Esophagus (tissue), 2 donors: ENCODE measurements at regions not wholly inside any gene's neighbourhood (a gene's known extent, or its start where the extent isn't known, plus 50 kb on each side); places are given as distances from the start of the nearest gene placed in this dataset.

ENCODE experiments used
- H3K27ac ChIP-seq, 2 donors: one replicate each; pipeline ENCODE4 v1.5.1; 2013; ENCODE audit warnings: low read depth in 2 of 2, mild to moderate bottlenecking in 2 of 2, inconsistent platforms in 1 of 2, low read length in 1 of 2, moderate library complexity in 1 of 2
- H3K27me3 ChIP-seq, 2 donors: one replicate each; pipeline ENCODE4 v1.6.1; 2013; ENCODE audit warnings: low read length in 2 of 2, control low read depth in 1 of 2, mild to moderate bottlenecking in 1 of 2; ENCODE audit not compliant: insufficient read depth in 2 of 2, control insufficient read depth in 1 of 2
- H3K36me3 ChIP-seq, 2 donors: one replicate each; pipeline ENCODE4 v1.6.1; 2013; ENCODE audit warnings: low read length in 1 of 2; ENCODE audit not compliant: control insufficient read depth in 2 of 2, insufficient read depth in 2 of 2
- H3K4me1 ChIP-seq, 2 donors: one replicate each; pipeline ENCODE4 v1.6.1; 2013; ENCODE audit warnings: low read length in 1 of 2; ENCODE audit not compliant: control insufficient read depth in 2 of 2, insufficient read depth in 2 of 2
- H3K4me3 ChIP-seq, 2 donors: one replicate each; pipeline ENCODE4 v1.5.1; 2013; ENCODE audit warnings: low read length in 2 of 2, mild to moderate bottlenecking in 2 of 2, low read depth in 1 of 2, moderate library complexity in 1 of 2
- H3K9me3 ChIP-seq, 2 donors: one replicate each; pipeline ENCODE4 v1.6.1; 2013; ENCODE audit warnings: mild to moderate bottlenecking in 2 of 2, low read depth in 1 of 2, low read length in 1 of 2, moderate library complexity in 1 of 2; ENCODE audit not compliant: control insufficient read depth in 2 of 2, insufficient read depth in 1 of 2
- WGBS, 2 donors: extraction: QIAGEN DNeasy Blood & Tissue Kit; methylation state at CpG; one replicate each; pipeline ENCODE4 v1.1.7; 2013; 5-methylcytosine and 5-hydroxymethylcytosine counted together
- donor health status: healthy with polysubstance abuse.
- donor health status: Bipolar disorder and iron deficiency.

- Histone ChIP-seq H3K36me3 (no peaks in the 10 kb centered on the region), H3K27ac (peak overlapping the region in 1 of 2 donors; percentile 13), H3K4me3 (no peak overlapping the region), H3K4me1 (peaks cover 0 to 3% of the 10 kb centered on the region in 2 donors), H3K27me3 (no peaks in the 10 kb centered on the region), H3K9me3 (no peaks in the 10 kb centered on the region)
- 68 to 78% methylated on average over 5 of the region's 5 CpGs for WGBS, 2 donors
Measured at GRCh38 chr5:58403822-58404433, 56.0 kb downstream of the PLK2 start.

- H3K36me3 ChIP-seq = no peaks in the 10 kb centered on the region
- H3K4me3 ChIP-seq = no peak overlapping the region
- WGBS, 2 donors = 74 to 86% methylated on average over 2 of the region's 2 CpGs
- no peak overlapping the region for H3K27ac ChIP-seq
- H3K4me1 ChIP-seq = no peaks in the 10 kb centered on the region
- no peaks in the 10 kb centered on the region for H3K9me3 ChIP-seq
- no peaks in the 10 kb centered on the region for H3K27me3 ChIP-seq
Measured at GRCh38 chr5:58401701-58402100, 58.2 kb downstream of the PLK2 start.

GRCh38 chr5:58400737-58401136, 59.1 kb downstream of the PLK2 start:
- Histone ChIP-seq H3K27me3 (no peaks in the 10 kb centered on the region), H3K27ac (no peak overlapping the region), H3K9me3 (no peaks in the 10 kb centered on the region), H3K36me3 (no peaks in the 10 kb centered on the region), H3K4me3 (no peak overlapping the region), H3K4me1 (no peaks in the 10 kb centered on the region)
- 82 to 85% methylated on average over 2 of the region's 2 CpGs for WGBS, 2 donors

GRCh38 chr5:58399951-58400350, 59.9 kb downstream of the PLK2 start:
- Histone ChIP-seq H3K4me1 (no peaks in the 10 kb centered on the region), H3K36me3 (no peaks in the 10 kb centered on the region), H3K4me3 (no peak overlapping the region), H3K27me3 (no peaks in the 10 kb centered on the region), H3K27ac (no peak overlapping the region), H3K9me3 (no peaks in the 10 kb centered on the region)
- 95% methylated on average over 1 of the region's 1 CpG for WGBS, 2 donors

GRCh38 chr5:58394339-58394738, 65.5 kb downstream of the PLK2 start:
- Histone ChIP-seq H3K27me3 (no peaks in the 10 kb centered on the region), H3K36me3 (no peaks in the 10 kb centered on the region), H3K4me1 (no peaks in the 10 kb centered on the region), H3K4me3 (no peak overlapping the region), H3K27ac (no peak overlapping the region), H3K9me3 (no peaks in the 10 kb centered on the region)
- WGBS, 2 donors = 66 to 71% methylated on average over 2 of the region's 2 CpGs

- WGBS, 2 donors = 59 to 62% methylated on average over 5 of the region's 5 CpGs
Measured at GRCh38 chr5:58393716-58394115, 66.2 kb downstream of the PLK2 start.

GRCh38 chr5:58392496-58392895, 67.4 kb downstream of the PLK2 start:
- 84 to 89% methylated on average over 4 of the region's 4 CpGs for WGBS, 2 donors
- Histone ChIP-seq H3K9me3 (no peaks in the 10 kb centered on the region), H3K4me1 (no peaks in the 10 kb centered on the region), H3K27ac (no peak overlapping the region), H3K36me3 (no peaks in the 10 kb centered on the region), H3K4me3 (no peak overlapping the region), H3K27me3 (no peaks in the 10 kb centered on the region)

More at GRCh38 chr5:58393716-58394115, 66.2 kb downstream of the PLK2 start:
- Histone ChIP-seq H3K36me3 (no peaks in the 10 kb centered on the region), H3K4me3 (no peak overlapping the region), H3K9me3 (no peaks in the 10 kb centered on the region), H3K27ac (no peak overlapping the region), H3K4me1 (no peaks in the 10 kb centered on the region), H3K27me3 (no peaks in the 10 kb centered on the region)

GRCh38 chr5:58383448-58383847, 76.4 kb downstream of the PLK2 start:
- Histone ChIP-seq H3K4me1 (no peaks in the 10 kb centered on the region), H3K27ac (no peak overlapping the region), H3K4me3 (no peak overlapping the region), H3K9me3 (no peaks in the 10 kb centered on the region), H3K27me3 (no peaks in the 10 kb centered on the region), H3K36me3 (no peaks in the 10 kb centered on the region)
- 66 to 70% methylated on average over 2 of the region's 2 CpGs for WGBS, 2 donors

- WGBS, 2 donors = 86 to 87% methylated on average over 4 of the region's 4 CpGs
- H3K4me3 ChIP-seq = no peak overlapping the region
- no peaks in the 10 kb centered on the region for H3K9me3 ChIP-seq
- H3K4me1 ChIP-seq = no peaks in the 10 kb centered on the region
- H3K27me3 ChIP-seq = no peaks in the 10 kb centered on the region
- H3K36me3 ChIP-seq = no peaks in the 10 kb centered on the region
- H3K27ac ChIP-seq = no peak overlapping the region
Measured at GRCh38 chr5:58382131-58382534, 77.8 kb downstream of the PLK2 start.

GRCh38 chr5:58381566-58381965, 78.3 kb downstream of the PLK2 start:
- Histone ChIP-seq H3K9me3 (no peaks in the 10 kb centered on the region), H3K4me1 (no peaks in the 10 kb centered on the region), H3K4me3 (no peak overlapping the region), H3K27ac (no peak overlapping the region), H3K27me3 (no peaks in the 10 kb centered on the region), H3K36me3 (no peaks in the 10 kb centered on the region)
